Head of caudate nucleus (tissue), 42 donors: ENCODE measurements at regions not wholly inside any gene's neighbourhood (a gene's known extent, or its start where the extent isn't known, plus 50 kb on each side); places are given as distances from the start of the nearest gene placed in this dataset.
A peak's percentile ranks its signal among the peaks of the same experiment; 100 is the strongest.
"Not testable (repeated sequence)": the region's sequence is repeated elsewhere in the genome, so short reads cannot be mapped to it uniquely, and the experiment has no call there.

Source experiments
- DNase-seq, 42 donors: peaks; one replicate each; pipeline versions ENCODE4 v3.0.0 to v3.0.0-alpha.2; 2020 to 2021; ENCODE audit warnings: mixed read lengths in 7 of 42
- intact Hi-C: fragments of 100-400 bp; cut with DNase I; formaldehyde crosslinking; loops from one replicate; pipeline ENCODE4 v1.15.0; 2022

- no peak for DNase-seq
- intact Hi-C loops = loop anchor here (10.0 kb wide), 1 partner anchor 176 kb away; no protein-coding TSS in a partner anchor
Measured at GRCh38 chr14:85858634-85859033, 328.7 kb downstream of the FLRT2 start.

DNA sequence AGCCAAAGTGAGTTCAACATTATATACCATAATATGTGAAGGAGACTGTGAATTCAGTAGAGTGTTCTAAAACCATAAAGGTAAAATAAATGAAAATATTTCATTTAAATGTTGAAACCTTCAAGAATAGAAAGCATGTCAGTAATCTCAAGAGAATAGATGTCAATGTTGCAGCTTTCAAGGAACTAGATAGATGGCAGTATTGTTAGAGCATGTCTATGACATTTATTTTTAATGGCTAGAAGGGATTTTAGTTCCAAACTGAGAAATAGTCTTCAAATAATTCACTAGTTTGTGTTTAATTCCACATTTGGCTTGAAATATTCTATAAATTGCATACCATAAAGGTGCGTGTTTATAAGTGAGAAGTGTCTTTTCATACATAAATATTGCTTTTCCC is 326.5 kb downstream of the FLRT2 start:
- no peak for DNase-seq
- intact Hi-C loops = loop anchor here (10.0 kb wide), 1 partner anchor 178 kb away; no protein-coding TSS in a partner anchor

GRCh38 chr14:85853996-85854526 is 324.1 kb downstream of the FLRT2 start:
- intact Hi-C loops = loop anchor here (10.0 kb wide), 1 partner anchor 181 kb away; no protein-coding TSS in a partner anchor
- no peak for DNase-seq

GRCh38 chr14:85852906-85853305 is 323.0 kb downstream of the FLRT2 start:
- DNase-seq = no peak
- intact Hi-C loops = loop anchor here (10.0 kb wide), 1 partner anchor 182 kb away; no protein-coding TSS in a partner anchor

GRCh38 chr14:85852123-85852522 is 322.2 kb downstream of the FLRT2 start:
- DNase-seq = not testable (repeated sequence)
- intact Hi-C loops = loop anchor here (10.0 kb wide), 1 partner anchor 183 kb away; no protein-coding TSS in a partner anchor

GRCh38 chr14:85830549-85830948 is 300.6 kb downstream of the FLRT2 start:
- intact Hi-C loops, DNase-seq: not testable (repeated sequence)

GRCh38 chr14:85829601-85830000 is 299.7 kb downstream of the FLRT2 start:
- DNase-seq, intact Hi-C loops: not testable (repeated sequence)

- intact Hi-C loops = no loop called here
- DNase-seq = no peak
Measured at GRCh38 chr14:85824526-85824925, 294.6 kb downstream of the FLRT2 start.

DNA sequence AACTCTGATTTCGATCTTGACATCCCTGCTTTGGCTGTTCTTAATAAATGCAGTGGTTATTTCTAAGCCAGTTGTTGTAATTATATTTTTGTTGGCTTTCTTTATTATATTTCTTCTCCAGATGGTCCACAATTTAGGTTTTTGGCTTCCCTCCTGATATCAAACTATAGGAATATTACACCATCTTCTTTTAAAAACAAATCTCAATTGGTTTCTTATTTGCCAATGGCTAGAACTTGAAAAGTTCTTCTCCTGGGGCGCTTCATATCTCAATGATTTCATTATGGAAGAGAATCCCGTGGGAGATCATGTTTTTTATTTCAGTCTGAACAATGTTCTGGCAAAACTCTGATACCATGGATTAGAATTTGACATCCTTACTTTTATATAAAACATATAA is 292.3 kb downstream of the FLRT2 start:
- no peak for DNase-seq
- intact Hi-C loops = no loop called here

DNA sequence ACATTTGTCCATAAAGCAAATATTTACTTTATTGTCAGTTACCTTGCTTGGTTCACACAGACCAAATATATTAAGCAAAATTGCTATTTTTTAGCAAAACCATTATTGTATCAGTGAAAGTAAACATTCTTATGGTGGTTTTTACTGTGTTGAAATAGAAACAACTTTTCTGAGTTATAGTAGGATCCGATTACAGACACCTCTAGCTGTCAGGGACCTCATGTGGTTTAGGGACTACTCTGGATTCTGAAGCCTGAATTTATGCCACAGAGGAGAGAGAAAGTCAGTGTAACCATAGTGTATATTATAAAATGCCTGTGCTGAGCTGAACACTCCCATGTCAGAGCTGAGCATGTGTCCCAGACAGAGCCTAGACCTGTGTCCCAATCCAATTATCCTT is 287.5 kb downstream of the FLRT2 start:
- intact Hi-C loops = no loop called here
- DNase-seq = no peak

- intact Hi-C loops = no loop called here
- DNase-seq = no peak
Measured at GRCh38 chr14:85813040-85813439, 283.1 kb downstream of the FLRT2 start.

- intact Hi-C loops = no loop called here
- DNase-seq = no peak
Measured at GRCh38 chr14:85811340-85811739, 281.4 kb downstream of the FLRT2 start.

- intact Hi-C loops = no loop called here
- no peak for DNase-seq
Measured at GRCh38 chr14:85799668-85800067, 269.7 kb downstream of the FLRT2 start.

DNA sequence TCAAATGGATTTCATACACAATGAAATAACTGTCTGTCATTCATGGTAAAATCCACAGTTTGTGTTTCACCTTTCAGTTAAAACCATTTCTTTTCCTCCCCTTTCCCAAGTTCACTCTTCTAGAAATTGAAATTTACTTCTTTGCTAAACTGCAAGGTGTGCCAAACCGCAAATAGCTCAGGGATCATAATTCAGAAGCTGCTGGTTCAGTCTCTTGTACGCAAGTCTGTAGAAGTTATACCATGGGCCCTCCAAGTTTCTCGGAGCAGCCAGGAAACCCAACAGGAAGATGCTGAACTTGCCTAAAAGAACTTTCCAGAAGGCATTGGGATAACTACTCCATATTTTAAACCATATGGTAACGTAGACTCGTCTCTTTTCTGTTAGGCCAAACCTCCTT is 268.9 kb downstream of the FLRT2 start:
- intact Hi-C loops = no loop called here
- DNase-seq = no peak

DNA sequence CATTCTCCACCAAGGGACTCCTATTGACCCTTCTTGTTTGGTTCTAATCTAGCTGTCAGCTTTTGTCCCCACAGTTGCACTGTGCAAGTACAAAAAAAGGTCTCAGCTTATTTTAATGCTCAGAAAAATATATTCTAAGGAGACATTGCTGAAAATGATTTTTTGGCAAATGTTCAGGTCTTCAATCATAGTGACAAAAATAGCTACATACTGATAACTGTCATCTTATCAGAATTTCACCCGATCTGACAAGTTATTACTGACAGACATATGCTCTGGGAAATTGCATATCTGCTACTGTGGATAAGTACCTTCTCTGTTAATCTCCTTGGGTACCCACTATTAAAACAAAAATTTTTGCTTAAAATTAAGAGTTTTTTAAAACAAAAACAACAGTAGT is 263.6 kb downstream of the FLRT2 start:
- DNase-seq = no peak
- intact Hi-C loops = no loop called here

- DNase-seq = no peak
- intact Hi-C loops = no loop called here
Measured at GRCh38 chr14:85789506-85789905, 259.6 kb downstream of the FLRT2 start.

- intact Hi-C loops = no loop called here
- no peak for DNase-seq
Measured at GRCh38 chr14:85788470-85789233, 258.7 kb downstream of the FLRT2 start.

- no peak for DNase-seq
- intact Hi-C loops = no loop called here
Measured at GRCh38 chr14:85766295-85766694, 236.4 kb downstream of the FLRT2 start.

- no peak for DNase-seq
- intact Hi-C loops = no loop called here
Measured at GRCh38 chr14:85764822-85765221, 234.9 kb downstream of the FLRT2 start.

- intact Hi-C loops = no loop called here
- DNase-seq = peak in 3 of 42 donors; percentile 8 to 37 (median 12)
Measured at GRCh38 chr14:85762526-85762925, 232.6 kb downstream of the FLRT2 start.

DNA sequence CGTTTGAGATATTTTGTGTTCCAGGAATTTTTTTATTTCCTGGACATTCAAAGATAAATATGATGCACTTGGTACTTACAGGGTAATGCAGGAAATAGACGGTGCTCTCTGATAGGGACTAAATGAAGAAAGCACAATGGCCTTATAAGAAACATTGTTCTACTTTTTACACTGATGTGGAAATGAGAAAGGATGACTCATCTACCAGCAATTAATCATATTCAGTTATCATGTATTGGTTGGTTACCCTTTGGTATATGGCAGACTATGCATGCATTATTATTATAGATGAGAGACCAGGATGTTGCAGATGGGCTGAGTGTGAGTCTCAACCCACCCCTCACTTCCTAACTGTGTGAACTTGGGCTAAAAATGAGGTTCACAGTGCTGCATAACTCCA is 222.2 kb downstream of the FLRT2 start:
- intact Hi-C loops = no loop called here
- DNase-seq = no peak
